HepG2 (cell line): ENCODE measurements at regions not wholly inside any gene's neighbourhood (a gene's known extent, or its start where the extent isn't known, plus 50 kb on each side); places are given as distances from the start of the nearest gene placed in this dataset.

Source experiments
- GRHL1 ChIP-seq: sonication (generic); formaldehyde crosslinking; conservative IDR thresholded peaks from 2 replicates; pipeline ENCODE4 v1.8.0; 2022; ENCODE audit warnings: missing genetic modification reagents
- HDAC2 ChIP-seq: sonication (generic); formaldehyde crosslinking; IDR thresholded peaks from 2 replicates; pipeline ENCODE4 v1.4.0; 2020; ENCODE audit warnings: missing genetic modification reagents
- MYC ChIP-seq: sonication (generic); formaldehyde crosslinking; IDR thresholded peaks from 2 replicates; pipeline ENCODE4 v1.9.0; 2021; ENCODE audit warnings: missing genetic modification reagents, borderline replicate concordance
- NCOA5 ChIP-seq: sonication (generic); formaldehyde crosslinking; IDR thresholded peaks from 2 replicates; pipeline ENCODE4 v1.4.0; 2020; ENCODE audit warnings: missing genetic modification reagents
- POLR2G ChIP-seq: fragments of 200-400 bp; formaldehyde crosslinking; IDR thresholded peaks from 2 replicates; pipeline ENCODE4 v1.6.1; 2018; ENCODE audit warnings: mild to moderate bottlenecking, low read depth, low read length, moderate library complexity
- TF ChIP-seq, protein P1 (sequence below): sonication (generic); formaldehyde crosslinking; IDR thresholded peaks from 2 replicates; pipeline ENCODE4 v1.5.0; 2020; ENCODE audit warnings: mild to moderate bottlenecking, missing genetic modification reagents, moderate library complexity

DNA sequence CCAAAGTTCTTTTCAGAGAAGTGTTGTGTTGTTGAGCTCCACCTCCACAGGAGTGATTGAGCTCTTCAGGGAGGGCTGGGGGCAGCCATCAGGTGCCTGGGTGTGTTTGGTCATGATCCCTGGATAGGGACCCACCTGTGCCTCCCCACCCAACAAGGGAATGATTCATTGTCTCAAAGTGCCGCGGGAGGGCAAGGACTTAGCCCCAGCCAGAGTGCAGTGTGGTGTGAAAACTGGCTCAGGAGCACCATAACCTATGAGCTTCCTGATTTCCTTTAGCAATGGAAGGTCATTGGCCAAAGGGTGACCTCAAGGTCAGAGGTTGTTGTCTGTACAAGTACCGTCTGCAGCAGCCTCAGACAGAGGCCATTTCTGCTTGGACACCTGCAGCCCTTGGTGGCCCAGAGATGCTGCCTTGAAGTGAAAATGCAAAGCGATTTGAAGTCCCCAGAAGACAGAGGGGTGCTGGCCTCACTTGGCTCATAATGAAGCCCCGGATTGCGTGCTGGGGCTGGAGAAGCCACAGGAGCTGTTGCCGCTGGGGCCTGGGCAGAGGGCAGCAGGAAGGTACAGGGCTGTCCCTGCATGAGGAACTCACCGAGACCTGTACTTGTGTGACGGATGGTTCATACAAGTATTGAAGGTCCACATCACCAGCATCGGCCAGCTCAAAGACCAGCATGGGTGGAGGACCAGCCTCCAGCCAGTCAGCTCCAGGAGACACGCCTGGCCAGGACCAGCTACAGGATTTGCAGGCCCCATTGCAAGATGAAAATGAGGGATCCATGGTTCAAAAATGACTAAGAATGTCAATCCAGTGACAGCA, 100.6 kb upstream of the DUSP22 start:
- TF ChIP-seq MYC (CRISPR knock-in tag) (no peak), NCOA5 (CRISPR knock-in tag) (no peak), HDAC2 (CRISPR knock-in tag) (no peak), POLR2G (no peak), GRHL1 (no peak)
- TF ChIP-seq, protein P1, sequence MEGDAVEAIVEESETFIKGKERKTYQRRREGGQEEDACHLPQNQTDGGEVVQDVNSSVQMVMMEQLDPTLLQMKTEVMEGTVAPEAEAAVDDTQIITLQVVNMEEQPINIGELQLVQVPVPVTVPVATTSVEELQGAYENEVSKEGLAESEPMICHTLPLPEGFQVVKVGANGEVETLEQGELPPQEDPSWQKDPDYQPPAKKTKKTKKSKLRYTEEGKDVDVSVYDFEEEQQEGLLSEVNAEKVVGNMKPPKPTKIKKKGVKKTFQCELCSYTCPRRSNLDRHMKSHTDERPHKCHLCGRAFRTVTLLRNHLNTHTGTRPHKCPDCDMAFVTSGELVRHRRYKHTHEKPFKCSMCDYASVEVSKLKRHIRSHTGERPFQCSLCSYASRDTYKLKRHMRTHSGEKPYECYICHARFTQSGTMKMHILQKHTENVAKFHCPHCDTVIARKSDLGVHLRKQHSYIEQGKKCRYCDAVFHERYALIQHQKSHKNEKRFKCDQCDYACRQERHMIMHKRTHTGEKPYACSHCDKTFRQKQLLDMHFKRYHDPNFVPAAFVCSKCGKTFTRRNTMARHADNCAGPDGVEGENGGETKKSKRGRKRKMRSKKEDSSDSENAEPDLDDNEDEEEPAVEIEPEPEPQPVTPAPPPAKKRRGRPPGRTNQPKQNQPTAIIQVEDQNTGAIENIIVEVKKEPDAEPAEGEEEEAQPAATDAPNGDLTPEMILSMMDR: no peak
